ENCODE measurements at regions not wholly inside any gene's neighbourhood (a gene's known extent, or its start where the extent isn't known, plus 50 kb on each side); places are given as distances from the start of the nearest gene placed in this dataset.

GRCh38 chr2:221786297-221786926 is 214.3 kb upstream of the EPHA4 start:
- DNase-seq (ENCODE audit: low read depth) = no peak
- Histone ChIP-seq H3K27me3 (ENCODE audit: control insufficient read depth, insufficient read depth, low read length) (no peaks in the 10 kb centered on the region), H3K36me3 (ENCODE audit: control insufficient read depth, insufficient read depth, low read length) (no peaks in the 10 kb centered on the region), H3K4me3 (ENCODE audit: low read depth, low read length) (no peak overlapping the region)
- TF ChIP-seq, protein P1, sequence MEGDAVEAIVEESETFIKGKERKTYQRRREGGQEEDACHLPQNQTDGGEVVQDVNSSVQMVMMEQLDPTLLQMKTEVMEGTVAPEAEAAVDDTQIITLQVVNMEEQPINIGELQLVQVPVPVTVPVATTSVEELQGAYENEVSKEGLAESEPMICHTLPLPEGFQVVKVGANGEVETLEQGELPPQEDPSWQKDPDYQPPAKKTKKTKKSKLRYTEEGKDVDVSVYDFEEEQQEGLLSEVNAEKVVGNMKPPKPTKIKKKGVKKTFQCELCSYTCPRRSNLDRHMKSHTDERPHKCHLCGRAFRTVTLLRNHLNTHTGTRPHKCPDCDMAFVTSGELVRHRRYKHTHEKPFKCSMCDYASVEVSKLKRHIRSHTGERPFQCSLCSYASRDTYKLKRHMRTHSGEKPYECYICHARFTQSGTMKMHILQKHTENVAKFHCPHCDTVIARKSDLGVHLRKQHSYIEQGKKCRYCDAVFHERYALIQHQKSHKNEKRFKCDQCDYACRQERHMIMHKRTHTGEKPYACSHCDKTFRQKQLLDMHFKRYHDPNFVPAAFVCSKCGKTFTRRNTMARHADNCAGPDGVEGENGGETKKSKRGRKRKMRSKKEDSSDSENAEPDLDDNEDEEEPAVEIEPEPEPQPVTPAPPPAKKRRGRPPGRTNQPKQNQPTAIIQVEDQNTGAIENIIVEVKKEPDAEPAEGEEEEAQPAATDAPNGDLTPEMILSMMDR (IDR thresholded peaks at IDR 0.05; ENCODE audit: insufficient read depth, low read length, poor library complexity, severe bottlenecking) = no peak

DNA sequence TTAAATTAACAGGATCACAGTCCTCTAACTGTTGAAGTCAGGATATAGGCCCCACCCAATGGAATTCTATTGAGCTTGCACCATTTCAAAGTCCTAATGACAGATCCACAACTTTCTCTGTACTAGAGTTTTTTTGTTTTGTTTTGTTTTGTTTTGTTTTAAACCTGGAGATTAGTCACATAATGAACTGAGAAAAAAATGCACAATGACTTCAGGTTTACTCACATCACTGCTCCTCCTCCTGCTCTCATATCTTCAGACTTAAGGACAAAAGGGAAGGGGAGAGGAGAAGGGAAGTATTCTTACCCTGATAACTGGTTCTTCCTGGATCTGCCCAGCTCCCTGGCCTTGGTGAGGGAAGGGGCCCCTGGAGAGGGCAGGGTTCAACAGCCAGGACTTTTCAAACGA is 208.2 kb upstream of the EPHA4 start:
- TF ChIP-seq, protein P1 (IDR thresholded peaks at IDR 0.05; ENCODE audit: insufficient read depth, low read length, poor library complexity, severe bottlenecking) = no peak
- no peaks in the 10 kb centered on the region for H3K36me3 ChIP-seq (ENCODE audit: control insufficient read depth, insufficient read depth, low read length)
- DNase-seq (ENCODE audit: low read depth) = no peak
- H3K27me3 ChIP-seq (ENCODE audit: control insufficient read depth, insufficient read depth, low read length) = no peaks in the 10 kb centered on the region
- no peak overlapping the region for H3K4me3 ChIP-seq (ENCODE audit: low read depth, low read length)

- Histone ChIP-seq H3K36me3 (ENCODE audit: control insufficient read depth, insufficient read depth, low read length) (no peaks in the 10 kb centered on the region), H3K27me3 (ENCODE audit: control insufficient read depth, insufficient read depth, low read length) (no peaks in the 10 kb centered on the region), H3K4me3 (ENCODE audit: low read depth, low read length) (no peak overlapping the region)
- TF ChIP-seq, protein P1 (IDR thresholded peaks at IDR 0.05; ENCODE audit: insufficient read depth, low read length, poor library complexity, severe bottlenecking) = no peak
- DNase-seq (ENCODE audit: low read depth) = no peak
Observed at GRCh38 chr2:221779614-221780067, 207.5 kb upstream of the EPHA4 start.

GRCh38 chr2:221778025-221778424 is 205.9 kb upstream of the EPHA4 start:
- TF ChIP-seq, protein P1 (IDR thresholded peaks at IDR 0.05; ENCODE audit: insufficient read depth, low read length, poor library complexity, severe bottlenecking) = no peak
- DNase-seq (ENCODE audit: low read depth) = no peak
- Histone ChIP-seq H3K36me3 (ENCODE audit: control insufficient read depth, insufficient read depth, low read length) (no peaks in the 10 kb centered on the region), H3K4me3 (ENCODE audit: low read depth, low read length) (no peak overlapping the region), H3K27me3 (ENCODE audit: control insufficient read depth, insufficient read depth, low read length) (no peaks in the 10 kb centered on the region)

DNA sequence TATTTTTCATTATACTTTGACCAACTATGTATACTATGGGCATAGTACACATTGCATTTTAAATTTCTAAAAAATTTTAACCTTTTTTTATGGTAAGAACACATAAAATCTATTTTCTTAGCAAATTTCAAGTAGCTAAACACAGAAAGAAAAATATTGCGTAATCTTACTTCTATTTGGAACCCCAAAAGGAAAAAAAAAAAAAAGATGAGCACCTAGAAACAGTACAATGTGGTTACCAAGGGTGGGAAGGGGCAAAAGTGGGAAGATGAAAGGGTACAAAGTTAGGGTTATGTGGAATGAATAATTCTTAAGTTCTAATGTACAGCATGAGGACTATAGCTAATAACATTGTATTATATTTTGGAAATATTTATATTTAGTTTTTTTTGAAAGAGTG is 205.0 kb upstream of the EPHA4 start:
- no peak for DNase-seq (ENCODE audit: low read depth)
- Histone ChIP-seq H3K36me3 (ENCODE audit: control insufficient read depth, insufficient read depth, low read length) (no peaks in the 10 kb centered on the region), H3K4me3 (ENCODE audit: low read depth, low read length) (no peak overlapping the region), H3K27me3 (ENCODE audit: control insufficient read depth, insufficient read depth, low read length) (no peaks in the 10 kb centered on the region)
- TF ChIP-seq, protein P1 (IDR thresholded peaks at IDR 0.05; ENCODE audit: insufficient read depth, low read length, poor library complexity, severe bottlenecking) = no peak

DNA sequence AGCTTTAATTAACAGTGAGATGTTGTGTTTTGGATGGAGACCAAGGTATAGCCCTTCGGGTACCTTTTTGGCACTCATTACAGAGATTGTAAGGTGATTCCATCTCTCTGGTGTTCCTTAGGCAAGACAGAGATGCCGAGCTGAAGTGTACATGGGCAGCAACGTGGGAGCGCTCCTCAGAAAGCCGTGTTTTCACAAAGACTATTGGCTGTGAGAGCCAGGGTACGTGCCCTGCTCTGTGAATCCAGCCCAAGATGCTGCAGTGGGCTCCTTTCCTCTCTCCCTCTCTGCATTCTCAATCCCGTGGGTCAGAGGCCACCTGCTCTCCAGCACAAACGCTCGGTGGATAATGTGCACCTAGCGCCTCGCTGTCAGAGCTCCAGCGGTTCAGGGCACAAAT is 203.0 kb upstream of the EPHA4 start:
- Histone ChIP-seq H3K4me3 (ENCODE audit: low read depth, low read length) (no peak overlapping the region), H3K27me3 (ENCODE audit: control insufficient read depth, insufficient read depth, low read length) (no peaks in the 10 kb centered on the region), H3K36me3 (ENCODE audit: control insufficient read depth, insufficient read depth, low read length) (no peaks in the 10 kb centered on the region)
- DNase-seq (ENCODE audit: low read depth) = no peak
- TF ChIP-seq, protein P1 (IDR thresholded peaks at IDR 0.05; ENCODE audit: insufficient read depth, low read length, poor library complexity, severe bottlenecking) = no peak

Data from kidney epithelial cell (primary cell).